ENCODE measurements at regions not wholly inside any gene's neighbourhood (a gene's known extent, or its start where the extent isn't known, plus 50 kb on each side); places are given as distances from the start of the nearest gene placed in this dataset.

- DNase-seq (no peak), ATAC-seq (ENCODE audit: low FRiP score) (peak; percentile 41)
- Histone ChIP-seq H3K4me1 (ENCODE audit: control insufficient read depth in 1 of 2, insufficient read depth in 2 of 2, low read length in 2 of 2) (no peaks in the 10 kb centered on the region), H3K36me3 (ENCODE audit: control insufficient read depth in 1 of 2, insufficient read depth in 2 of 2, low read length in 1 of 2) (no peaks in the 10 kb centered on the region), H3K4me3 (ENCODE audit: low read length in 2 of 2) (no peak overlapping the region), H3K27me3 (ENCODE audit: control insufficient read depth in 1 of 2, insufficient read depth in 2 of 2, low read length in 1 of 2) (no peaks in the 10 kb centered on the region), H3K9me3 (ENCODE audit: control insufficient read depth, low read length) (no peaks in the 10 kb centered on the region), H3K27ac (ENCODE audit: low read depth in 1 of 2, low read length in 2 of 2) (no peak overlapping the region)
- WGBS, 2 donors, result 25 to 29% methylated on average over 9 of the region's 9 CpGs
- intact Hi-C loops (cut with DNase I), result no loop called here
Observed at GRCh38 chr17:72297326-72298115, 176.7 kb downstream of the SOX9 start.

- intact Hi-C loops (cut with DNase I), result no loop called here
- WGBS, 2 donors, result 77 to 80% methylated on average over 4 of the region's 4 CpGs
- Histone ChIP-seq H3K4me3 (ENCODE audit: low read length in 2 of 2) (no peak overlapping the region), H3K27ac (ENCODE audit: low read depth in 1 of 2, low read length in 2 of 2) (no peak overlapping the region), H3K27me3 (ENCODE audit: control insufficient read depth in 1 of 2, insufficient read depth in 2 of 2, low read length in 1 of 2) (no peaks in the 10 kb centered on the region), H3K9me3 (ENCODE audit: control insufficient read depth, low read length) (no peaks in the 10 kb centered on the region), H3K36me3 (ENCODE audit: control insufficient read depth in 1 of 2, insufficient read depth in 2 of 2, low read length in 1 of 2) (no peaks in the 10 kb centered on the region), H3K4me1 (ENCODE audit: control insufficient read depth in 1 of 2, insufficient read depth in 2 of 2, low read length in 2 of 2) (no peaks in the 10 kb centered on the region)
- DNase-seq (no peak), ATAC-seq (ENCODE audit: low FRiP score) (no peak)
Observed at GRCh38 chr17:72299100-72299499, 178.3 kb downstream of the SOX9 start.

- no peak for DNase-seq
- Histone ChIP-seq H3K9me3 (ENCODE audit: control insufficient read depth, low read length) (no peaks in the 10 kb centered on the region), H3K4me3 (ENCODE audit: low read length in 2 of 2) (no peak overlapping the region), H3K27ac (ENCODE audit: low read depth in 1 of 2, low read length in 2 of 2) (no peak overlapping the region), H3K4me1 (ENCODE audit: control insufficient read depth in 1 of 2, insufficient read depth in 2 of 2, low read length in 2 of 2) (no peaks in the 10 kb centered on the region), H3K27me3 (ENCODE audit: control insufficient read depth in 1 of 2, insufficient read depth in 2 of 2, low read length in 1 of 2) (no peaks in the 10 kb centered on the region), H3K36me3 (ENCODE audit: control insufficient read depth in 1 of 2, insufficient read depth in 2 of 2, low read length in 1 of 2) (no peaks in the 10 kb centered on the region)
- intact Hi-C loops (cut with DNase I), result no loop called here
- no peak for ATAC-seq (ENCODE audit: low FRiP score)
- 79 to 81% methylated on average over 5 of the region's 5 CpGs for WGBS, 2 donors
Observed at GRCh38 chr17:72299592-72299991, 178.8 kb downstream of the SOX9 start.

- Histone ChIP-seq H3K27ac (ENCODE audit: low read depth in 1 of 2, low read length in 2 of 2) (no peak overlapping the region), H3K36me3 (ENCODE audit: control insufficient read depth in 1 of 2, insufficient read depth in 2 of 2, low read length in 1 of 2) (no peaks in the 10 kb centered on the region), H3K27me3 (ENCODE audit: control insufficient read depth in 1 of 2, insufficient read depth in 2 of 2, low read length in 1 of 2) (no peaks in the 10 kb centered on the region), H3K9me3 (ENCODE audit: control insufficient read depth, low read length) (no peaks in the 10 kb centered on the region), H3K4me3 (ENCODE audit: low read length in 2 of 2) (no peak overlapping the region), H3K4me1 (ENCODE audit: control insufficient read depth in 1 of 2, insufficient read depth in 2 of 2, low read length in 2 of 2) (no peaks in the 10 kb centered on the region)
- DNase-seq, result no peak
- ATAC-seq (ENCODE audit: low FRiP score), result no peak
- intact Hi-C loops (cut with DNase I), result no loop called here
- WGBS, 2 donors, result 47 to 53% methylated on average over 2 of the region's 2 CpGs
Observed at GRCh38 chr17:72301887-72302286, 181.1 kb downstream of the SOX9 start.

- WGBS, 2 donors, result 94 to 98% methylated on average over 4 of the region's 4 CpGs
- Histone ChIP-seq H3K27ac (ENCODE audit: low read depth in 1 of 2, low read length in 2 of 2) (no peak overlapping the region), H3K27me3 (ENCODE audit: control insufficient read depth in 1 of 2, insufficient read depth in 2 of 2, low read length in 1 of 2) (no peaks in the 10 kb centered on the region), H3K4me3 (ENCODE audit: low read length in 2 of 2) (no peak overlapping the region), H3K4me1 (ENCODE audit: control insufficient read depth in 1 of 2, insufficient read depth in 2 of 2, low read length in 2 of 2) (no peaks in the 10 kb centered on the region), H3K36me3 (ENCODE audit: control insufficient read depth in 1 of 2, insufficient read depth in 2 of 2, low read length in 1 of 2) (no peaks in the 10 kb centered on the region), H3K9me3 (ENCODE audit: control insufficient read depth, low read length) (no peaks in the 10 kb centered on the region)
- DNase-seq (no peak), ATAC-seq (ENCODE audit: low FRiP score) (no peak)
- intact Hi-C loops (cut with DNase I), result no loop called here
Observed at GRCh38 chr17:72302735-72303134, 181.9 kb downstream of the SOX9 start.

GRCh38 chr17:72303787-72304733 is 183.2 kb downstream of the SOX9 start:
- H3K9me3 ChIP-seq (ENCODE audit: control insufficient read depth, low read length), result no peaks in the 10 kb centered on the region
- H3K4me3 ChIP-seq (ENCODE audit: low read length in 2 of 2), result no peak overlapping the region
- H3K27me3 ChIP-seq (ENCODE audit: control insufficient read depth in 1 of 2, insufficient read depth in 2 of 2, low read length in 1 of 2), result no peaks in the 10 kb centered on the region
- no peaks in the 10 kb centered on the region for H3K4me1 ChIP-seq (ENCODE audit: control insufficient read depth in 1 of 2, insufficient read depth in 2 of 2, low read length in 2 of 2)
- no peaks in the 10 kb centered on the region for H3K36me3 ChIP-seq (ENCODE audit: control insufficient read depth in 1 of 2, insufficient read depth in 2 of 2, low read length in 1 of 2)
- 95% methylated on average over 8 of the region's 8 CpGs for WGBS, 2 donors
- DNase-seq (no peak), ATAC-seq (ENCODE audit: low FRiP score) (no peak)
- intact Hi-C loops (cut with DNase I), result no loop called here
- no peak overlapping the region for H3K27ac ChIP-seq (ENCODE audit: low read depth in 1 of 2, low read length in 2 of 2)

- no peak overlapping the region for H3K27ac ChIP-seq (ENCODE audit: low read depth in 1 of 2, low read length in 2 of 2)
- no peak for DNase-seq
- H3K9me3 ChIP-seq (ENCODE audit: control insufficient read depth, low read length), result no peaks in the 10 kb centered on the region
- H3K27me3 ChIP-seq (ENCODE audit: control insufficient read depth in 1 of 2, insufficient read depth in 2 of 2, low read length in 1 of 2), result no peaks in the 10 kb centered on the region
- H3K4me1 ChIP-seq (ENCODE audit: control insufficient read depth in 1 of 2, insufficient read depth in 2 of 2, low read length in 2 of 2), result no peaks in the 10 kb centered on the region
- intact Hi-C loops (cut with DNase I), result no loop called here
- no peak for ATAC-seq (ENCODE audit: low FRiP score)
- H3K4me3 ChIP-seq (ENCODE audit: low read length in 2 of 2), result no peak overlapping the region
- 93 to 94% methylated on average over 10 of the region's 10 CpGs for WGBS, 2 donors
- no peaks in the 10 kb centered on the region for H3K36me3 ChIP-seq (ENCODE audit: control insufficient read depth in 1 of 2, insufficient read depth in 2 of 2, low read length in 1 of 2)
Observed at GRCh38 chr17:72304859-72305258, 184.0 kb downstream of the SOX9 start.

GRCh38 chr17:72305472-72305871 is 184.7 kb downstream of the SOX9 start:
- Histone ChIP-seq H3K4me3 (ENCODE audit: low read length in 2 of 2) (no peak overlapping the region), H3K9me3 (ENCODE audit: control insufficient read depth, low read length) (no peaks in the 10 kb centered on the region), H3K36me3 (ENCODE audit: control insufficient read depth in 1 of 2, insufficient read depth in 2 of 2, low read length in 1 of 2) (no peaks in the 10 kb centered on the region), H3K4me1 (ENCODE audit: control insufficient read depth in 1 of 2, insufficient read depth in 2 of 2, low read length in 2 of 2) (no peaks in the 10 kb centered on the region), H3K27ac (ENCODE audit: low read depth in 1 of 2, low read length in 2 of 2) (no peak overlapping the region), H3K27me3 (ENCODE audit: control insufficient read depth in 1 of 2, insufficient read depth in 2 of 2, low read length in 1 of 2) (no peaks in the 10 kb centered on the region)
- intact Hi-C loops (cut with DNase I), result no loop called here
- ATAC-seq (ENCODE audit: low FRiP score), result no peak
- no peak for DNase-seq
- WGBS, 2 donors, result 36 to 47% methylated on average over 6 of the region's 6 CpGs
